Smooth muscle cell (in vitro differentiated cells): ENCODE measurements at regions not wholly inside any gene's neighbourhood (a gene's known extent, or its start where the extent isn't known, plus 50 kb on each side); places are given as distances from the start of the nearest gene placed in this dataset.
A peak's percentile ranks its signal among the peaks of the same experiment; 100 is the strongest.

Source experiments
- DNase-seq: peaks from one replicate; lab custom pipeline; 2025; ENCODE audit not compliant: unreplicated experiment; lab: John Stamatoyannopoulos, UW
- H2AFZ ChIP-seq: fragments of 200-600 bp; sonication (generic); 2 replicates; pipeline ENCODE4 v1.6.0; 2016; ENCODE audit warnings: antibody characterized with exemption, low read depth, mild to moderate bottlenecking
- H3F3A ChIP-seq: fragments of 200-600 bp; sonication (generic); 2 replicates; pipeline ENCODE4 v1.6.0; 2017; ENCODE audit warnings: antibody characterized with exemption, low read depth
- H3K27ac ChIP-seq: fragments of 200-600 bp; sonication (generic); 2 replicates; pipeline ENCODE4 v1.5.1; 2016; ENCODE audit warnings: low read depth, mild to moderate bottlenecking
- H3K27me3 ChIP-seq: fragments of 200-600 bp; sonication (generic); 2 replicates; pipeline ENCODE4 v1.6.1; 2016; ENCODE audit warnings: low read depth, mild to moderate bottlenecking
- H3K36me3 ChIP-seq: fragments of 200-600 bp; sonication (generic); 2 replicates; pipeline ENCODE4 v1.5.1; 2016; ENCODE audit warnings: low read depth
- H3K4me1 ChIP-seq: fragments of 200-600 bp; sonication (generic); 2 replicates; pipeline ENCODE4 v1.5.1; 2016; ENCODE audit warnings: low read depth
- H3K4me2 ChIP-seq: fragments of 200-600 bp; sonication (generic); 2 replicates; pipeline ENCODE4 v1.6.0; 2016; ENCODE audit warnings: mild to moderate bottlenecking
- H3K4me3 ChIP-seq: fragments of 200-600 bp; sonication (generic); 2 replicates; pipeline ENCODE4 v1.5.1; 2016; ENCODE audit warnings: mild to moderate bottlenecking
- H3K79me2 ChIP-seq: fragments of 200-600 bp; sonication (generic); 2 replicates; pipeline ENCODE4 v1.6.0; 2016; ENCODE audit warnings: low read depth, mild to moderate bottlenecking
- H3K9ac ChIP-seq: fragments of 200-600 bp; sonication (generic); 2 replicates; pipeline ENCODE4 v1.6.0; 2016; ENCODE audit warnings: low read depth
- H3K9me3 ChIP-seq: fragments of 200-600 bp; sonication (generic); replicated peaks from 2 replicates; pipeline ENCODE4 v1.5.1; 2016; ENCODE audit warnings: low read depth
- H4K20me1 ChIP-seq: fragments of 200-600 bp; sonication (generic); 2 replicates; pipeline ENCODE4 v1.6.0; 2016; ENCODE audit warnings: low read depth
- WGBS: methylation state at CpG from one replicate; pipeline ENCODE4 v1.1.7; 2016; ENCODE audit warnings: low lambda C conversion rate; 5-methylcytosine and 5-hydroxymethylcytosine counted together
- TF ChIP-seq, protein P1 (sequence below): fragments of 200-600 bp; sonication (generic); IDR thresholded peaks from 2 replicates; pipeline ENCODE4 v1.5.1; 2017; ENCODE audit warnings: borderline replicate concordance, mild to moderate bottlenecking, antibody characterized with exemption; ENCODE audit not compliant: insufficient read depth, poor library complexity, severe bottlenecking

DNA sequence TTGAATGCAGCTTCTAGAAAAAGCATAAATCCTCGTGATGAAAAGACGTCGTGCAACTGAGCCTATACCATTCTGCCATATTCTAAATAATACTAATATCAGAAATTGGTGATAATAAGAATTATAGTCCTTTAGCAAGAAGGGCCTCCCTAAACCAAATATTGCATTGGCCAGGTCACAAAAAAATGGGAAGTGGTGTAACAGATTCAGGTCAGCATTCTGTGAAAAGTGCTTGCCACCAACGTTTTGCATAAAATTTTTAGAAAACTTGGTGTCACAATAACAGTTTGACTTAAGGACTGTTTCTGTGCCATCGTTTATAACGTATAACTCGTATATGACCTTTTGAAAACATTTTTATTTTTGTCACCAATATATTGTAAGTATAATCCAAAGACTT, 603.6 kb downstream of the CPS1 start:
- TF ChIP-seq, protein P1, sequence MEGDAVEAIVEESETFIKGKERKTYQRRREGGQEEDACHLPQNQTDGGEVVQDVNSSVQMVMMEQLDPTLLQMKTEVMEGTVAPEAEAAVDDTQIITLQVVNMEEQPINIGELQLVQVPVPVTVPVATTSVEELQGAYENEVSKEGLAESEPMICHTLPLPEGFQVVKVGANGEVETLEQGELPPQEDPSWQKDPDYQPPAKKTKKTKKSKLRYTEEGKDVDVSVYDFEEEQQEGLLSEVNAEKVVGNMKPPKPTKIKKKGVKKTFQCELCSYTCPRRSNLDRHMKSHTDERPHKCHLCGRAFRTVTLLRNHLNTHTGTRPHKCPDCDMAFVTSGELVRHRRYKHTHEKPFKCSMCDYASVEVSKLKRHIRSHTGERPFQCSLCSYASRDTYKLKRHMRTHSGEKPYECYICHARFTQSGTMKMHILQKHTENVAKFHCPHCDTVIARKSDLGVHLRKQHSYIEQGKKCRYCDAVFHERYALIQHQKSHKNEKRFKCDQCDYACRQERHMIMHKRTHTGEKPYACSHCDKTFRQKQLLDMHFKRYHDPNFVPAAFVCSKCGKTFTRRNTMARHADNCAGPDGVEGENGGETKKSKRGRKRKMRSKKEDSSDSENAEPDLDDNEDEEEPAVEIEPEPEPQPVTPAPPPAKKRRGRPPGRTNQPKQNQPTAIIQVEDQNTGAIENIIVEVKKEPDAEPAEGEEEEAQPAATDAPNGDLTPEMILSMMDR = no peak
- Histone ChIP-seq H4K20me1 (no peaks in the 10 kb centered on the region), H3K4me2 (no peak overlapping the region), H3K27ac (no peak overlapping the region), H3K9me3 (no peaks in the 10 kb centered on the region), H2AFZ (no peak overlapping the region), H3K4me1 (no peaks in the 10 kb centered on the region), H3F3A (no peaks in the 10 kb centered on the region), H3K36me3 (no peaks in the 10 kb centered on the region), H3K4me3 (no peak overlapping the region), H3K9ac (no peak overlapping the region), H3K79me2 (no peaks in the 10 kb centered on the region), H3K27me3 (no peaks in the 10 kb centered on the region)
- WGBS = 87% methylated on average over 7 of the region's 7 CpGs
- no peak for DNase-seq

GRCh38 chr2:211161236-211161635, 604.8 kb downstream of the CPS1 start:
- Histone ChIP-seq H3K9me3 (no peaks in the 10 kb centered on the region), H3K27ac (no peak overlapping the region), H3K79me2 (no peaks in the 10 kb centered on the region), H3K9ac (no peak overlapping the region), H3K36me3 (no peaks in the 10 kb centered on the region), H3K4me1 (no peaks in the 10 kb centered on the region), H2AFZ (peak overlapping the region; percentile 59), H3K27me3 (no peaks in the 10 kb centered on the region), H3K4me3 (no peak overlapping the region), H3F3A (no peaks in the 10 kb centered on the region), H3K4me2 (peak overlapping the region; percentile 6), H4K20me1 (no peaks in the 10 kb centered on the region)
- TF ChIP-seq, protein P1 = no peak
- WGBS = 53% methylated on average over 5 of the region's 5 CpGs
- no peak for DNase-seq

- H3K27me3 ChIP-seq = no peaks in the 10 kb centered on the region
- no peaks in the 10 kb centered on the region for H3K36me3 ChIP-seq
- TF ChIP-seq, protein P1 = no peak
Measured at GRCh38 chr2:211162911-211163310, 606.5 kb downstream of the CPS1 start.

DNA sequence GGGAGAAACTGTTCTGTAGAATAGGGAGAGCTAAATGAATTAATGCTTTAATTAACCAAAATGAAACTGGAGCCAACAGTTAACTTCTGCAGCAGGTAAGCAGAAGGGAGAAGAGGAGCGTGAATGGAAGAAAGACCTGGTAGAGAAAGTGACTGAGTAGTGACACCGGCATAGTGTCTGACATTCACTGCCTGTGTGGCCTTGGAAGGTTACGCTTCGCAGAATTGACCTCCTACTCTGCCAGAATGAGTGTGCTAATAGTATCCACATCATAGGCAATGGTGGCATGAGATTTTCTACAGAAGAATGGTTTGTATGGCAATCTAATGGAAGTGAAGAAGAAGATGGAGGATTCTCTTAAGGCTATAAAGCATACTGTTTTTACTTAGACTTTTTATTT, 614.4 kb downstream of the CPS1 start:
- Histone ChIP-seq H3K36me3 (no peaks in the 10 kb centered on the region), H3K79me2 (no peaks in the 10 kb centered on the region), H3K4me3 (no peak overlapping the region), H3K27me3 (no peaks in the 10 kb centered on the region), H3K9me3 (no peaks in the 10 kb centered on the region), H3F3A (no peaks in the 10 kb centered on the region), H3K4me1 (no peaks in the 10 kb centered on the region), H3K4me2 (no peak overlapping the region), H4K20me1 (no peaks in the 10 kb centered on the region), H3K9ac (no peak overlapping the region), H3K27ac (no peak overlapping the region), H2AFZ (no peak overlapping the region)
- DNase-seq = no peak
- 96% methylated on average over 4 of the region's 4 CpGs for WGBS
- TF ChIP-seq, protein P1 = no peak

More at GRCh38 chr2:211162911-211163310, 606.5 kb downstream of the CPS1 start:
- Histone ChIP-seq H3K27ac (no peak overlapping the region), H4K20me1 (no peaks in the 10 kb centered on the region), H2AFZ (no peak overlapping the region), H3F3A (no peaks in the 10 kb centered on the region), H3K79me2 (no peaks in the 10 kb centered on the region), H3K9me3 (no peaks in the 10 kb centered on the region), H3K4me1 (no peaks in the 10 kb centered on the region), H3K4me3 (no peak overlapping the region), H3K9ac (no peak overlapping the region), H3K4me2 (no peak overlapping the region)
- 76% methylated on average over 3 of the region's 3 CpGs for WGBS
- DNase-seq = no peak
